Heart left ventricle (tissue), 13 donors: ENCODE measurements at regions not wholly inside any gene's neighbourhood (a gene's known extent, or its start where the extent isn't known, plus 50 kb on each side); places are given as distances from the start of the nearest gene placed in this dataset.

Experiments
- POLR2A ChIP-seq, 2 donors: fragments of 450-650 bp; IDR thresholded peaks; one replicate each; pipeline ENCODE4 v1.6.1; 2017; ENCODE audit warnings: antibody characterized with exemption in 2 of 2, mild to moderate bottlenecking in 2 of 2, moderate library complexity in 2 of 2
- TF ChIP-seq, protein P1 (sequence below), 12 donors: fragments of 200-600 bp; sonication (generic) in 4 of 12; IDR thresholded peaks; one replicate each; pipeline versions ENCODE4 v1.5.0 to v1.8.0; 2018 to 2022; ENCODE audit warnings: antibody characterized with exemption in 12 of 12, mild to moderate bottlenecking in 5 of 12
- donor health status: ischemic (EF 13 %, LVEDD 7.1; RV severe dilation, severe dysfunction).
- donor health status: DM: no; HTN: yes; CAD: no.
- donor health status: DM: no; HTN: no; CAD: no.
- donor health status: ischemic (EF 25% LVEDD 6.9; RV normal size, moderate dysfunction).
- donor health status: ischemic (EF 25% LVEDD 5.7; RV mildly dilated, moderate dysfunction).
- donor health status: ischemic (EF 35%, LVEDD 5.7; RV mildly dilated, moderate dysfunction).
- donor health status: nonischemic (EF 11% LVEDD 7.7; RV severe dilation, severe dysfunction).
- donor health status: DM: yes; HTN: yes; CAD: no.
- donor health status: PGD.
- donor health status: ischemic (EF 29% LVEDD 5.4; RV normal size, mild dysfunction).
- donor health status: nonischemic (EF 23%, LVEDD 6.1; RV moderate dilation, normal function).

- TF ChIP-seq, protein P1, sequence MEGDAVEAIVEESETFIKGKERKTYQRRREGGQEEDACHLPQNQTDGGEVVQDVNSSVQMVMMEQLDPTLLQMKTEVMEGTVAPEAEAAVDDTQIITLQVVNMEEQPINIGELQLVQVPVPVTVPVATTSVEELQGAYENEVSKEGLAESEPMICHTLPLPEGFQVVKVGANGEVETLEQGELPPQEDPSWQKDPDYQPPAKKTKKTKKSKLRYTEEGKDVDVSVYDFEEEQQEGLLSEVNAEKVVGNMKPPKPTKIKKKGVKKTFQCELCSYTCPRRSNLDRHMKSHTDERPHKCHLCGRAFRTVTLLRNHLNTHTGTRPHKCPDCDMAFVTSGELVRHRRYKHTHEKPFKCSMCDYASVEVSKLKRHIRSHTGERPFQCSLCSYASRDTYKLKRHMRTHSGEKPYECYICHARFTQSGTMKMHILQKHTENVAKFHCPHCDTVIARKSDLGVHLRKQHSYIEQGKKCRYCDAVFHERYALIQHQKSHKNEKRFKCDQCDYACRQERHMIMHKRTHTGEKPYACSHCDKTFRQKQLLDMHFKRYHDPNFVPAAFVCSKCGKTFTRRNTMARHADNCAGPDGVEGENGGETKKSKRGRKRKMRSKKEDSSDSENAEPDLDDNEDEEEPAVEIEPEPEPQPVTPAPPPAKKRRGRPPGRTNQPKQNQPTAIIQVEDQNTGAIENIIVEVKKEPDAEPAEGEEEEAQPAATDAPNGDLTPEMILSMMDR (IDR thresholded peaks at IDR 0.05) = peak; percentile 45 to 75 (median 62)
- TF ChIP-seq POLR2A (IDR thresholded peaks at IDR 0.05) = no peak
Observed at GRCh38 chr3:102225407-102226132, 209.2 kb upstream of the ZPLD1 start.
